GM10248 (cell line): ENCODE measurements at regions not wholly inside any gene's neighbourhood (a gene's known extent, or its start where the extent isn't known, plus 50 kb on each side); places are given as distances from the start of the nearest gene placed in this dataset.

ENCODE experiments used
- CTCF ChIA-PET: fragments of 300-600 bp; sonication (Branson Sonifier 250); formaldehyde crosslinking; extraction: SDS; loops from one replicate; lab custom pipeline; 2021; ENCODE audit warnings: antibody characterized with exemption; lab: Yijun Ruan, JAX
- POLR2A ChIA-PET: fragments of 350-650 bp; sonication (Branson Sonifier 250); formaldehyde crosslinking; extraction: SDS; loops from one replicate; lab custom pipeline; 2020; ENCODE audit warnings: antibody characterized with exemption; lab: Yijun Ruan, JAX
- DNase-seq: peaks from one replicate; pipeline ENCODE4 v3.0.0; 2012; ENCODE audit errors: extremely low spot score
- CTCF ChIP-seq: IDR thresholded peaks from 2 replicates; pipeline ENCODE4 v1.5.1; 2012; ENCODE audit warnings: mild to moderate bottlenecking, low read depth; ENCODE audit errors: extremely low read depth, missing control alignments, control extremely low read depth

DNA sequence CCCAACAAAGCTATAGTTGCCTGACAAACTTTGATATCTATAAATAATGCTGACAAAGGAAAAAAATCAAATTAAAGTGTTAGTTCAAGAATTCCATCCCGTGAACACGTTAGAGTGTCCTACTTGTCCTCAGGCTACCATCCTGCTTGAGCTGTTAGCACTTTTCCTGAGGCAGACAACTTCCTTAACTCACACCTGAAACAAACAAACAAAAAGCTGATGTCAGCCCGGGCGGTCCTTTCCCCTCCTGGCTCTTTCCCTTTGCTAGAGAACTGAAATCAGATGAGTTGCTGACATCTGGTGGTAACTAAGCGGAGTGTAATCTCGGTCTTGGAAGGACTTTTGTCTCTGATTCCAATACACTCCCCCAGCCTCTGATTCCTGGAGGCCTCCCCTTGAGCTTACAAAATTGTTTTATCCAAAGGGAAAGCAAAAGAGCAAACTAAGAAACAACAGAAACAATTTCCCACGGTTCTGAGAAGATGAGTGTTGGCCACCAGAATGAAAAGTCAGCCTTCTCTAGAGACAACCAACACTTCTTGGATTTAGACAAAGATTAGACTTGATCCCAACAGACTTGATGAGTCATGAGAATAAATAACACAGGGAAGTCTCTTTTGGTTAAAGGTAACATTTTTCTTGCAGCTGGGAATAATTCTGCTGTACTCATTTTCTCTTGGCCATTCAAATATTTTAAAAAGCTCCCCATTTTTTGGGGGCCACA, 135.4 kb downstream of the PROX1 start:
- DNase-seq = peak; percentile 60
- ChIA-PET POLR2A (no interaction called here), CTCF (interaction anchor here (0.8 to 2.1 kb wide), 13 partner anchors 8 to 1002 kb away, joined by 3 to 11 read pairs (median 4); no protein-coding TSS in a partner anchor)
- peak; percentile 40 for TF ChIP-seq CTCF

DNA sequence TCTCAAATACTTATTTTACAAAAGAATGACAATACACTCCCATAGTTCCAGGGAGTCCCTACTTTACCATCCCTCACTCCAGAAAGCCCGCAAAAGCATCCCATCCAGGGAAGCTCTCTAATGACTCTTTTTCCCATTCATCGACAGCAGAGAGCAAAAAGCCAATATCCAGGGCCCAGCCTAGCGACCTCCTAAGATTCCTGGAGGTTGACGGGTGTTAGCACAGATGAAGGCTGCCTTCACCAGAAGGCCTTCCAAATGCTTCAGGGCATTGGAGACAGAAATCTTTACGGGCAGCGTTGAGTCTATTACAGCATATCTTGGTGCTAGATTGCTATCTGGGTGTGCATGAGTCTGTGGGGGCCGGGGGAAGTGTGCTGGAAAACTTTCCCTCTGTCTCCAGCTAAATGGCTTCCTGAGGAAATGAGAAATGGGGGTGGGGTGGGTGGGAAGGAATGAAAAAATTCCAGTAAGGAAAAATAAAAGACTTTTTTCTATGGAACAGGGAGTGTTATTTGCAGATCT, 136.6 kb downstream of the PROX1 start:
- no peak for TF ChIP-seq CTCF
- no peak for DNase-seq
- CTCF ChIA-PET = no interaction called here
- POLR2A ChIA-PET = no interaction called here

- ChIA-PET CTCF (interaction anchor here (1.2 to 1.4 kb wide), 2 partner anchors 15 to 755 kb away, joined by 3 to 4 read pairs; no protein-coding TSS in a partner anchor), POLR2A (no interaction called here)
- no peak for DNase-seq
- no peak for TF ChIP-seq CTCF
These were observed 137.1 kb downstream of the PROX1 start for GRCh38 chr1:214124915-214125314.

DNA sequence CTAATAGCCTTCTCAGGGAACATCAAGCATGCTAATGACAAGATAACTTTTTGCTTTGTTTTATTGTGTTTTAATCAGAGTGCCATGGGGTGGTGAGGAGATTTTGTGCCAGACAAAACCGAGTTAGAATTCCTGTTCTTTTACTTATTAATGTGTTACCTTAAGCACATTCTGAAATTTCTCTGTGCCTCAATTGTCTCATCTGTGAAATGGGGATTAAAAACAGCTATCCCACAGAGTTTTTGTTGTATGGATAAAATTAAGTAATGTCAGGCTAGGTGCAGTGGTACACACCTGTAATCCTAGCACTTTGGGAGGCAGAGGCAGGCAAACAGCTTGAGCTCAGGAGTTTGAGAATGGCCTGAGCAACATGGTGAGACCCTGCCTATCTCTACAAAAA, 138.0 kb downstream of the PROX1 start:
- CTCF ChIA-PET = interaction anchor here (1.0 to 1.5 kb wide), 5 partner anchors 10 to 1002 kb away, joined by 3 to 4 read pairs (median 3); no protein-coding TSS in a partner anchor
- no peak for TF ChIP-seq CTCF
- DNase-seq = no peak
- POLR2A ChIA-PET = no interaction called here

- TF ChIP-seq CTCF = no peak
- ChIA-PET POLR2A (no interaction called here), CTCF (interaction anchor here (1.0 to 1.5 kb wide), 4 partner anchors 10 to 1003 kb away, joined by 3 to 4 read pairs (median 3); no protein-coding TSS in a partner anchor)
- no peak for DNase-seq
These were observed 138.9 kb downstream of the PROX1 start for GRCh38 chr1:214126697-214127146.

GRCh38 chr1:214127705-214128104, 139.9 kb downstream of the PROX1 start:
- no peak for DNase-seq
- no peak for TF ChIP-seq CTCF
- ChIA-PET POLR2A (no interaction called here), CTCF (no interaction called here)
